ENCODE measurements at regions not wholly inside any gene's neighbourhood (a gene's known extent, or its start where the extent isn't known, plus 50 kb on each side); places are given as distances from the start of the nearest gene placed in this dataset.
"Not testable (repeated sequence)": the region's sequence is repeated elsewhere in the genome, so short reads cannot be mapped to it uniquely, and the experiment has no call there.

- Mint-ChIP-seq H3K4me3 (no peak overlapping the region), H3K9me3 (peaks cover 4% of the 10 kb centered on the region), H3K36me3 (ENCODE audit: low read depth) (no peaks in the 10 kb centered on the region), H3K27ac (ENCODE audit: unreplicated experiment) (no peak overlapping the region), H3K4me1 (no peaks in the 10 kb centered on the region), H3K27me3 (ENCODE audit: low read depth) (no peaks in the 10 kb centered on the region)
- TF ChIP-seq CTCF (conservative IDR thresholded peaks at IDR 0.05) = no peak
- no peak for DNase-seq (ENCODE audit: low read depth, low spot score)
Observed at GRCh38 chr5:85614489-85614888, 1003.3 kb upstream of the COX7C start.

- H3K4me3 Mint-ChIP-seq = no peak overlapping the region
- H3K36me3 Mint-ChIP-seq (ENCODE audit: low read depth) = no peaks in the 10 kb centered on the region
- no peaks in the 10 kb centered on the region for H3K27me3 Mint-ChIP-seq (ENCODE audit: low read depth)
- TF ChIP-seq CTCF (conservative IDR thresholded peaks at IDR 0.05) = no peak
- no peak for DNase-seq (ENCODE audit: low read depth, low spot score)
- no peak overlapping the region for H3K27ac Mint-ChIP-seq (ENCODE audit: unreplicated experiment)
- H3K4me1 Mint-ChIP-seq = no peaks in the 10 kb centered on the region
- H3K9me3 Mint-ChIP-seq = peaks cover 2% of the 10 kb centered on the region
Observed at GRCh38 chr5:85621668-85622067, 996.1 kb upstream of the COX7C start.

- no peak for DNase-seq (ENCODE audit: low read depth, low spot score)
- H3K9me3 Mint-ChIP-seq = no peaks in the 10 kb centered on the region
- no peaks in the 10 kb centered on the region for H3K36me3 Mint-ChIP-seq (ENCODE audit: low read depth)
- no peak overlapping the region for H3K27ac Mint-ChIP-seq (ENCODE audit: unreplicated experiment)
- no peak for TF ChIP-seq CTCF (conservative IDR thresholded peaks at IDR 0.05)
- no peaks in the 10 kb centered on the region for H3K27me3 Mint-ChIP-seq (ENCODE audit: low read depth)
- no peak overlapping the region for H3K4me3 Mint-ChIP-seq
- no peaks in the 10 kb centered on the region for H3K4me1 Mint-ChIP-seq
Observed at GRCh38 chr5:85628153-85628552, 989.6 kb upstream of the COX7C start.

- not testable (repeated sequence) for H3K9me3 Mint-ChIP-seq; H3K4me1 Mint-ChIP-seq; DNase-seq (ENCODE audit: low read depth, low spot score); H3K27me3 Mint-ChIP-seq (ENCODE audit: low read depth); H3K27ac Mint-ChIP-seq (ENCODE audit: unreplicated experiment); H3K36me3 Mint-ChIP-seq (ENCODE audit: low read depth)
- H3K4me3 Mint-ChIP-seq = peak overlapping the region; percentile 65
Observed at GRCh38 chr5:85638495-85639125, 979.1 kb upstream of the COX7C start.

- Mint-ChIP-seq H3K27ac (ENCODE audit: unreplicated experiment) (no peak overlapping the region), H3K4me3 (no peak overlapping the region)
Observed at GRCh38 chr5:85646036-85646435, 971.7 kb upstream of the COX7C start.

More at GRCh38 chr5:85646036-85646435, 971.7 kb upstream of the COX7C start:
- H3K9me3 Mint-ChIP-seq = no peaks in the 10 kb centered on the region
- no peak for DNase-seq (ENCODE audit: low read depth, low spot score)
- H3K4me1 Mint-ChIP-seq = no peaks in the 10 kb centered on the region
- H3K36me3 Mint-ChIP-seq (ENCODE audit: low read depth) = no peaks in the 10 kb centered on the region
- no peak for TF ChIP-seq CTCF (conservative IDR thresholded peaks at IDR 0.05)
- no peaks in the 10 kb centered on the region for H3K27me3 Mint-ChIP-seq (ENCODE audit: low read depth)
